Esophagus squamous epithelium (tissue), 5 donors: ENCODE measurements at regions not wholly inside any gene's neighbourhood (a gene's known extent, or its start where the extent isn't known, plus 50 kb on each side); places are given as distances from the start of the nearest gene placed in this dataset.

Experiments used
- DNase-seq: peaks from one replicate; lab custom pipeline; 2025; lab: John Stamatoyannopoulos, UW
- H3K27ac ChIP-seq, 4 donors: fragments of 200-600 bp; sonication (generic); one replicate each; pipeline ENCODE4 v1.5.1; 2016 to 2019; ENCODE audit warnings: mild to moderate bottlenecking in 1 of 4
- H3K27me3 ChIP-seq, 4 donors: fragments of 200-600 bp; sonication (generic); 1 replicate in 3 of 4; 2 replicates in 1 of 4; pipeline versions ENCODE4 v1.5.1 to v1.6.0; 2017 to 2021; ENCODE audit warnings: antibody characterized with exemption in 1 of 4
- H3K36me3 ChIP-seq, 3 donors: fragments of 200-600 bp; sonication (generic); one replicate each; pipeline ENCODE4 v1.5.1; 2016 to 2019
- H3K4me1 ChIP-seq, 3 donors: fragments of 200-600 bp; sonication (generic); one replicate each; pipeline ENCODE4 v1.5.1; 2017 to 2019
- H3K4me3 ChIP-seq, 4 donors: fragments of 200-600 bp; sonication (generic); 1 replicate in 3 of 4; 2 replicates in 1 of 4; pipeline ENCODE4 v1.5.1; 2016 to 2019; ENCODE audit warnings: mild to moderate bottlenecking in 2 of 4, moderate library complexity in 1 of 4
- H3K9me3 ChIP-seq, 3 donors: fragments of 200-600 bp; sonication (generic); one replicate each; pipeline ENCODE4 v1.5.1; 2016 to 2019
- POLR2A ChIP-seq, 4 donors: fragments of 450-650 bp; IDR thresholded peaks; one replicate each; pipeline ENCODE4 v1.6.1; 2017; ENCODE audit warnings: antibody characterized with exemption in 4 of 4, mild to moderate bottlenecking in 4 of 4, moderate library complexity in 3 of 4
- WGBS, 2 donors: methylation state at CpG; one replicate each; pipeline ENCODE4 v1.1.5; 2018; 5-methylcytosine and 5-hydroxymethylcytosine counted together
- intact Hi-C: fragments of 100-400 bp; cut with DNase I; formaldehyde crosslinking; loops from one replicate; pipeline ENCODE4 v1.15.0; 2022
- TF ChIP-seq, protein P1 (sequence below), 6 experiments: fragments of 450-650 bp in 4 of 6; fragments of 200-600 bp in 2 of 6; sonication (generic) in 2 of 6; IDR thresholded peaks; one replicate each; pipeline ENCODE4 v1.5.1; 2016 to 2019; ENCODE audit warnings: antibody characterized with exemption in 6 of 6, mild to moderate bottlenecking in 4 of 6, moderate library complexity in 4 of 6
- donor health status: DM: yes; HTN: yes; CAD: no.

DNA sequence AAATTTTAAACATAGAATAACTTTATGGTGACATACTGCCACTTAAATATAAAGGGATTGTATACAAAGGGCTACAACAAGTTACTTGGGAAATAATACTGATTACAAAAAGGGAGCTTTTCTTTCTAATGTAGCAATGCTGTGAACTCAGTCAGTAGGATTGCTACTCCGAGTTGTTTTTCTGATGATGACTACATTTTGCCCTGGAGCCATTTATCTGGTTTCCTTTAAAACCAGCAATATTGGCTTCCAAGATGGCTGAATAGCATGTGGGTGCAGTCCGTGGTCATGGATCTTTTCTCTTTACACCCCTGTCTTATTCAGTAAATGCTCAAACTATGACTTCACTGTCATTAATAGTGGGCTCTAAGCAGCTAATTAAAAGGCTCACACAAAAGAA, 92.6 kb upstream of the NEK7 start:
- TF ChIP-seq POLR2A (IDR thresholded peaks at IDR 0.05) = no peak
- TF ChIP-seq, protein P1, sequence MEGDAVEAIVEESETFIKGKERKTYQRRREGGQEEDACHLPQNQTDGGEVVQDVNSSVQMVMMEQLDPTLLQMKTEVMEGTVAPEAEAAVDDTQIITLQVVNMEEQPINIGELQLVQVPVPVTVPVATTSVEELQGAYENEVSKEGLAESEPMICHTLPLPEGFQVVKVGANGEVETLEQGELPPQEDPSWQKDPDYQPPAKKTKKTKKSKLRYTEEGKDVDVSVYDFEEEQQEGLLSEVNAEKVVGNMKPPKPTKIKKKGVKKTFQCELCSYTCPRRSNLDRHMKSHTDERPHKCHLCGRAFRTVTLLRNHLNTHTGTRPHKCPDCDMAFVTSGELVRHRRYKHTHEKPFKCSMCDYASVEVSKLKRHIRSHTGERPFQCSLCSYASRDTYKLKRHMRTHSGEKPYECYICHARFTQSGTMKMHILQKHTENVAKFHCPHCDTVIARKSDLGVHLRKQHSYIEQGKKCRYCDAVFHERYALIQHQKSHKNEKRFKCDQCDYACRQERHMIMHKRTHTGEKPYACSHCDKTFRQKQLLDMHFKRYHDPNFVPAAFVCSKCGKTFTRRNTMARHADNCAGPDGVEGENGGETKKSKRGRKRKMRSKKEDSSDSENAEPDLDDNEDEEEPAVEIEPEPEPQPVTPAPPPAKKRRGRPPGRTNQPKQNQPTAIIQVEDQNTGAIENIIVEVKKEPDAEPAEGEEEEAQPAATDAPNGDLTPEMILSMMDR (IDR thresholded peaks at IDR 0.05) = no peak
- H3K4me3 ChIP-seq = no peak overlapping the region

GRCh38 chr1:198068285-198068684, 88.5 kb upstream of the NEK7 start:
- WGBS, 2 donors = 44 to 55% methylated on average over 3 of the region's 3 CpGs
- no peaks in the 10 kb centered on the region for H3K36me3 ChIP-seq
- H3K27ac ChIP-seq = no peak overlapping the region
- no peaks in the 10 kb centered on the region for H3K27me3 ChIP-seq
- no peak overlapping the region for H3K4me3 ChIP-seq
- H3K4me1 ChIP-seq = no peaks in the 10 kb centered on the region
- intact Hi-C loops = no loop called here
- TF ChIP-seq POLR2A (IDR thresholded peaks at IDR 0.05) = no peak
- TF ChIP-seq, protein P1 (IDR thresholded peaks at IDR 0.05) = no peak
- no peak for DNase-seq
- H3K9me3 ChIP-seq = no peaks in the 10 kb centered on the region

More for the DNA sequence above, 92.6 kb upstream of the NEK7 start:
- no peak for DNase-seq
- H3K27me3 ChIP-seq = no peaks in the 10 kb centered on the region
- H3K4me1 ChIP-seq = no peaks in the 10 kb centered on the region
- no peaks in the 10 kb centered on the region for H3K9me3 ChIP-seq
- no peak overlapping the region for H3K27ac ChIP-seq
- WGBS, 2 donors = 53 to 56% methylated on average over 2 of the region's 2 CpGs
- intact Hi-C loops = no loop called here
- H3K36me3 ChIP-seq = no peaks in the 10 kb centered on the region

- H3K27me3 ChIP-seq = no peaks in the 10 kb centered on the region
- DNase-seq = no peak
- WGBS, 2 donors = 67 to 70% methylated on average over 1 of the region's 1 CpG
- intact Hi-C loops = no loop called here
- no peaks in the 10 kb centered on the region for H3K36me3 ChIP-seq
- H3K4me3 ChIP-seq = no peak overlapping the region
- H3K27ac ChIP-seq = no peak overlapping the region
- H3K9me3 ChIP-seq = no peaks in the 10 kb centered on the region
- H3K4me1 ChIP-seq = no peaks in the 10 kb centered on the region
- TF ChIP-seq, protein P1 (IDR thresholded peaks at IDR 0.05) = no peak
- no peak for TF ChIP-seq POLR2A (IDR thresholded peaks at IDR 0.05)
These were observed 84.6 kb upstream of the NEK7 start for GRCh38 chr1:198072177-198072576.

GRCh38 chr1:198075296-198075695, 81.5 kb upstream of the NEK7 start:
- WGBS, 2 donors = 67 to 76% methylated on average over 4 of the region's 4 CpGs
- no peak for DNase-seq
- Histone ChIP-seq H3K36me3 (no peaks in the 10 kb centered on the region), H3K27me3 (no peaks in the 10 kb centered on the region), H3K27ac (no peak overlapping the region), H3K4me1 (no peaks in the 10 kb centered on the region), H3K9me3 (no peaks in the 10 kb centered on the region), H3K4me3 (no peak overlapping the region)
- intact Hi-C loops = no loop called here
- TF ChIP-seq, protein P1 (IDR thresholded peaks at IDR 0.05) = no peak
- TF ChIP-seq POLR2A (IDR thresholded peaks at IDR 0.05) = no peak

GRCh38 chr1:198079432-198079951, 77.3 kb upstream of the NEK7 start:
- no peaks in the 10 kb centered on the region for H3K9me3 ChIP-seq
- no peaks in the 10 kb centered on the region for H3K4me1 ChIP-seq
- DNase-seq = no peak
- H3K27ac ChIP-seq = no peak overlapping the region
- TF ChIP-seq POLR2A (IDR thresholded peaks at IDR 0.05) = no peak
- TF ChIP-seq, protein P1 (IDR thresholded peaks at IDR 0.05) = no peak
- no peak overlapping the region for H3K4me3 ChIP-seq
- no peaks in the 10 kb centered on the region for H3K36me3 ChIP-seq
- no peaks in the 10 kb centered on the region for H3K27me3 ChIP-seq
- WGBS, 2 donors = 0 to 67% methylated on average over 1 of the region's 1 CpG
- intact Hi-C loops = no loop called here
